ENCODE measurements at regions not wholly inside any gene's neighbourhood (a gene's known extent, or its start where the extent isn't known, plus 50 kb on each side); places are given as distances from the start of the nearest gene placed in this dataset.

DNA sequence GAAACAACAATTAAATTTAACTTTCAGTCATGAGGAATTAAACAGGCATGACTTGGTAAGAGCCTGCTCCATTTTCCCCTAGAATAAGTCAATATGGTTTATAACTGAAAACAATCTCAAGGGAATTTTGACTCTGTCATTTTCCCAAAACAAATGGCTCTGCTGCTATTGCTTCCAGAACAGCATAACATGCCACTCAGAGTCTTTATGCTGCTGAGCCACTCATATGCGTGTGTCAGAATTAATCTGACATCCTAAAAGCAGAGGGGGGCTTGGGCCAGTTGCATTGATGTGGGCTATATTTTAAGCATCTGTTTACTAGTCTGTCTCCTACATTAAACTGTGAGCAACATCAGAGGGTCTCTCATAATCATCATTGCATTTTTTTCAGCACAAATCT is 111.1 kb upstream of the ABI3BP start:
- TF ChIP-seq, protein P1, sequence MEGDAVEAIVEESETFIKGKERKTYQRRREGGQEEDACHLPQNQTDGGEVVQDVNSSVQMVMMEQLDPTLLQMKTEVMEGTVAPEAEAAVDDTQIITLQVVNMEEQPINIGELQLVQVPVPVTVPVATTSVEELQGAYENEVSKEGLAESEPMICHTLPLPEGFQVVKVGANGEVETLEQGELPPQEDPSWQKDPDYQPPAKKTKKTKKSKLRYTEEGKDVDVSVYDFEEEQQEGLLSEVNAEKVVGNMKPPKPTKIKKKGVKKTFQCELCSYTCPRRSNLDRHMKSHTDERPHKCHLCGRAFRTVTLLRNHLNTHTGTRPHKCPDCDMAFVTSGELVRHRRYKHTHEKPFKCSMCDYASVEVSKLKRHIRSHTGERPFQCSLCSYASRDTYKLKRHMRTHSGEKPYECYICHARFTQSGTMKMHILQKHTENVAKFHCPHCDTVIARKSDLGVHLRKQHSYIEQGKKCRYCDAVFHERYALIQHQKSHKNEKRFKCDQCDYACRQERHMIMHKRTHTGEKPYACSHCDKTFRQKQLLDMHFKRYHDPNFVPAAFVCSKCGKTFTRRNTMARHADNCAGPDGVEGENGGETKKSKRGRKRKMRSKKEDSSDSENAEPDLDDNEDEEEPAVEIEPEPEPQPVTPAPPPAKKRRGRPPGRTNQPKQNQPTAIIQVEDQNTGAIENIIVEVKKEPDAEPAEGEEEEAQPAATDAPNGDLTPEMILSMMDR (IDR thresholded peaks at IDR 0.05): no peak
- no peak for TF ChIP-seq POLR2A (IDR thresholded peaks at IDR 0.05)

All from thyroid gland (tissue), 4 donors.